ENCODE measurements at regions not wholly inside any gene's neighbourhood (a gene's known extent, or its start where the extent isn't known, plus 50 kb on each side); places are given as distances from the start of the nearest gene placed in this dataset.

- DNase-seq = no peak
These were observed 125.7 kb upstream of the CDH5 start for GRCh38 chr16:66240631-66241395.

GRCh38 chr16:66240088-66240487, 126.4 kb upstream of the CDH5 start:
- no peak for DNase-seq

- DNase-seq = no peak
These were observed 127.8 kb upstream of the CDH5 start for GRCh38 chr16:66238696-66239095.

GRCh38 chr16:66236301-66236700, 130.2 kb upstream of the CDH5 start:
- no peak for DNase-seq

- no peak for DNase-seq
These were observed 134.9 kb upstream of the CDH5 start for GRCh38 chr16:66231452-66232160.

- DNase-seq = no peak
These were observed 136.8 kb upstream of the CDH5 start for GRCh38 chr16:66229651-66230050.

GRCh38 chr16:66228792-66229191, 137.7 kb upstream of the CDH5 start:
- no peak for DNase-seq

- no peak for DNase-seq
These were observed 138.5 kb upstream of the CDH5 start for GRCh38 chr16:66227766-66228530.

- DNase-seq = no peak
These were observed 139.7 kb upstream of the CDH5 start for GRCh38 chr16:66226762-66227161.

GRCh38 chr16:66225696-66226095, 140.8 kb upstream of the CDH5 start:
- DNase-seq = no peak

- DNase-seq = no peak
These were observed 141.9 kb upstream of the CDH5 start for GRCh38 chr16:66224626-66225025.

GRCh38 chr16:66224186-66224585, 142.3 kb upstream of the CDH5 start:
- no peak for DNase-seq

- DNase-seq = no peak
These were observed 143.2 kb upstream of the CDH5 start for GRCh38 chr16:66223176-66223780.

GRCh38 chr16:66222756-66223155, 143.7 kb upstream of the CDH5 start:
- no peak for DNase-seq

GRCh38 chr16:66220702-66221101, 145.8 kb upstream of the CDH5 start:
- no peak for DNase-seq

GRCh38 chr16:66219491-66219890, 147.0 kb upstream of the CDH5 start:
- DNase-seq = no peak

- no peak for DNase-seq
These were observed 154.1 kb upstream of the CDH5 start for GRCh38 chr16:66212428-66212827.

GRCh38 chr16:66211651-66212050, 154.8 kb upstream of the CDH5 start:
- DNase-seq = no peak

GRCh38 chr16:66207883-66208265, 158.6 kb upstream of the CDH5 start:
- DNase-seq = no peak

- DNase-seq = no peak
These were observed 159.2 kb upstream of the CDH5 start for GRCh38 chr16:66207139-66207882.

GRCh38 chr16:66206363-66206762, 160.1 kb upstream of the CDH5 start:
- no peak for DNase-seq
